ENCODE measurements at regions not wholly inside any gene's neighbourhood (a gene's known extent, or its start where the extent isn't known, plus 50 kb on each side); places are given as distances from the start of the nearest gene placed in this dataset.
A peak's percentile ranks its signal among the peaks of the same experiment; 100 is the strongest.

DNA sequence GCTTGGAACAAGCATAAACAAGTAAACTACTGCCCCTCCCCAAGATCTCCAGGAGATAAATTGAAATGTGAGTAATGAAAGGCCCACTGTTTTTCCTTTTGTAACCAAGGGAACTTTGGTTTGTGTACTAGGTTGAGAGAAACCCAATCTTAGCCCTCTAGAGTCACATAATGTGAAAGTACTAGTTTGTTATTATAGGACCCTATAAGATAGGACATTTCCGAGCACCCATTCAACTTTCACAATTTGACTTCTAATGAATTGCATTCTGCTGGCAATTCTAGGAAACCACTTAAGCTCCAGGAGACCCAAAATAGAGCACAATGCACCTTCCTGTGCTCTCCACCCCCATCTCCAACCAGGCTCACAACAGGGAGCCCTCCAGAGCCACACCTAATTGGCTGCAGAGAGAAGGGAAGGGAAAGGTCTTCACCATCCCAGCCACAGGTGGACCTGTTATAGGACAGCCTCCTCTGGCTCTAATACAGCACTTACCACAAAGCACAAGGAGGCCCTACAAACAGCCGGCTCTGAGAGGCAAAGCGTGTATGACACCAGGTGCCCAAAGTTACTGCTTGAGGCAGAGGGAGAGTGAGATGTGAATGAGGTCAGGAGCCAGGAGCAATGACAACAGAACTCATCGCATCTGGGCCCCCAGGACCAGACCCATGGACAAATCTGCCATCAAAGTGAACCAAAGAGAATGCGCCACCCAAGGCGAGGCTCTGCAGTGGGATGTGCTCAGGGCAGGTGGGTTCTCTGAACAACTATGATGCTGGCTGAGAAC, 163.3 kb upstream of the NTF3 start:
- no peak for DNase-seq
- H3K27me3 ChIP-seq: no peaks in the 10 kb centered on the region
- intact Hi-C loops (cut with DNase I; ENCODE audit: low total_unique reads): no loop called here
- WGBS, 2 donors: 92 to 97% methylated on average over 4 to 6 of the region's 6 CpGs
- no peak overlapping the region for H3K27ac ChIP-seq
- no peaks in the 10 kb centered on the region for H3K4me1 ChIP-seq
- no peaks in the 10 kb centered on the region for H3K36me3 ChIP-seq (ENCODE audit: low read depth, missing control alignments)
- H3K4me3 ChIP-seq: no peak overlapping the region
- no peaks in the 10 kb centered on the region for H3K9me3 ChIP-seq
- no peak for TF ChIP-seq POLR2A (IDR thresholded peaks at IDR 0.05)
- no peak for TF ChIP-seq CTCF (IDR thresholded peaks at IDR 0.05)

DNA sequence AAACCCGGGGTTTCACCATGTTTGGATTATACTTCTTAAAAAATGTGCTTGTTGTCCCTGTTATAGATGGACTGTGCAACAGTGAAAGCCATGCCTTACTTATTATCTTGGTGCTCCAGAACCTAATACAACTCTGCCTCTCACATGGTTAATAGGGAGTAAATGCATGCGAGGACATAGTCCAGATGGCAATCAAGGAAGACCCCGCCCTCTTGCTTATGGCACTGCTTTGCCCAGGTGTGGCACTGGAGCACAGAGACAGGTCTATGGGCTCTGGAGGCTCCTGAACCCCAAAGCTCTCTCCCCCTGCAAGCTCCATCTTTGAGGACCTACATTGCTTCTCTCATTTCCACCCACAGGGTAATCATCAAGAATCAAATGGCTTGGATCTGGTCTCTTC, 162.1 kb upstream of the NTF3 start:
- no peaks in the 10 kb centered on the region for H3K36me3 ChIP-seq (ENCODE audit: low read depth, missing control alignments)
- H3K4me1 ChIP-seq: no peaks in the 10 kb centered on the region
- no peaks in the 10 kb centered on the region for H3K27me3 ChIP-seq
- intact Hi-C loops (cut with DNase I; ENCODE audit: low total_unique reads): no loop called here
- no peaks in the 10 kb centered on the region for H3K9me3 ChIP-seq
- H3K4me3 ChIP-seq: no peak overlapping the region
- no peak overlapping the region for H3K27ac ChIP-seq
- DNase-seq: no peak
- TF ChIP-seq POLR2A (IDR thresholded peaks at IDR 0.05) (no peak), CTCF (IDR thresholded peaks at IDR 0.05) (no peak)
- WGBS, 2 donors: 89 to 95% methylated on average over 3 of the region's 3 CpGs

DNA sequence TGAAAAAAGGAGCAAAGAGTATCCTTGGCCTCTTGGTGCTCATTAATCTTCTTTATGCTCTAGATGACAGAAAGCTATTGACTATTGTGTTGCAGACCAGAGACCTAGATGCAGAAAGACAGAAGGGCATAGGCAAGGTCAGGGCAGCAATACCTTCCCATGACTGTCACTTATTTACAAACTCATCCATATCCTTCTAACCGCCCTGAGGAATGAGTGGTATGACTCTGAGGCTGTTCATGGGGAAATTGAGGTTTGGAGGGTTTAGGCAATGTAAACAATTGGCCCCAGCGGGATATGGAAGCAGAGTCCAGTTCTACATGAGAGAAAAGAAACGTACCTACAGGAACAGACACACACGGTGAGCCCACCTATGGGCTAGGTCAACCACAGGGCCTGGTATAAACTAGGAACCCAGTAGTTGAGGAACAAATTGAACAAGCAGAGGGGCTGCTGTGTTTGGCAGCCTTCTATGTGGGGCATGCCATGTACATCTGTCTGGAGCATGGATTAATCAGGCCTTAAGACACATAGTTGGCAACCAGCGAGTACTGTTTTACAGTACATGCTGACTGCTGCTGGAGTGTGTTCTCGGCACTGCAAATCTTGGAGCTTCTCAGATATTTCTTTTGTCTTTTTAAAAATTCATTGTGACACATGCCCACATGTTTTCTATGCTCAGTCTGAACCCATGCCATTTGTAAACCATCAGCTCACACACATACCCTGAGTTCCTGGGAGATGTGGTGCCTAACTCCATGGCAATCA, 159.7 kb upstream of the NTF3 start:
- Histone ChIP-seq H3K9me3 (no peaks in the 10 kb centered on the region), H3K27me3 (no peaks in the 10 kb centered on the region), H3K27ac (no peak overlapping the region), H3K36me3 (ENCODE audit: low read depth, missing control alignments) (no peaks in the 10 kb centered on the region), H3K4me3 (no peak overlapping the region), H3K4me1 (no peaks in the 10 kb centered on the region)
- 87 to 91% methylated on average over 6 of the region's 6 CpGs for WGBS, 2 donors
- DNase-seq: no peak
- TF ChIP-seq POLR2A (IDR thresholded peaks at IDR 0.05) (no peak), CTCF (IDR thresholded peaks at IDR 0.05) (no peak)
- intact Hi-C loops (cut with DNase I; ENCODE audit: low total_unique reads): no loop called here

DNA sequence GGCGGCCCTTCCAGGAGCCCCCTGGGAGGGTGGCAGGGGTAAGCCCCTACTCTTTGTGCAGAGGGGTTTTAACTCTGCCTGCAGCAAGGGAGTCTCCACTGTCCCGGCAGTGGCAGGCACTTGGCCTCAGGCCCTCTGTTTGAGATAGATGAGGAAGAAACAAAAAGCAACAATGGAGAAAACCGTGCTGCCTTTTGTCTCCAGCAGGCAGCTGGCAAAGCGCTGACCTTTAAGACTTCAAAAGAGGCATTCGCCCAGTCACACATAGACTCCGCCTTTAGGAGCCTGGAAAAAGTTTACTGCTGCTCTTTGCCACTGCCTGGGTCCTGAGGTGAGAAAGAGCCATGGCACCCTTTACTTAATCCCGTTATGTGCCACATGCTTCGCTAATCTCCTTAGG, 158.2 kb upstream of the NTF3 start:
- H3K4me1 ChIP-seq: no peaks in the 10 kb centered on the region
- H3K27me3 ChIP-seq: no peaks in the 10 kb centered on the region
- intact Hi-C loops (cut with DNase I; ENCODE audit: low total_unique reads): no loop called here
- H3K27ac ChIP-seq: no peak overlapping the region
- no peaks in the 10 kb centered on the region for H3K9me3 ChIP-seq
- TF ChIP-seq POLR2A (IDR thresholded peaks at IDR 0.05) (no peak), CTCF (IDR thresholded peaks at IDR 0.05) (no peak)
- DNase-seq: peak; percentile 16
- WGBS, 2 donors: 72 to 77% methylated on average over 8 of the region's 8 CpGs
- no peak overlapping the region for H3K4me3 ChIP-seq
- no peaks in the 10 kb centered on the region for H3K36me3 ChIP-seq (ENCODE audit: low read depth, missing control alignments)

Data from testis (tissue), 2 donors.